ENCODE measurements at regions not wholly inside any gene's neighbourhood (a gene's known extent, or its start where the extent isn't known, plus 50 kb on each side); places are given as distances from the start of the nearest gene placed in this dataset.

DNA sequence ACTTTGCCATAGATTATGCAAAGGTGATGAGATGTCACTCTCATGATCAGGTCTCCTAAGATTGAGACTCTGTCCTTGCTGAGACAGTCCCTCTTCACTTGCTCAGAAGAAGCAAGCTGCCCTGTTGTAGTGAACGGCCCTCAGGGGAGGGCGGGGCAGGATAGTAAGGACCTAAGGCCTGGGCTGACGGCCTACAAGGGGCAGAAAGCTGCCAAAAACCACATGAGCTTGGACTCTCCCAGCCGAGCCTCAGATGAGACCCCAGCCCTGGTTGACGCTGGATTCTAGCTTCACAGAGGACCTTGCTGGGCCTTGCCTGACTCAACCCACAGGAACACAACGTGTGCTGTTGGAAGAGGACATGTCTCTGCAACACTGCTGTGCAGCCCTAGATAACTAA is 1182.5 kb downstream of the TBC1D22A start:
- CTCF ChIA-PET, result no interaction called here
- Histone ChIP-seq H3K27ac (ENCODE audit: low read length) (no peak overlapping the region), H3K9me3 (ENCODE audit: control insufficient read depth, insufficient read depth, low read depth, low read length) (no peaks in the 10 kb centered on the region), H3K4me1 (ENCODE audit: control insufficient read depth, insufficient read depth, low read length) (no peaks in the 10 kb centered on the region), H3K4me3 (ENCODE audit: low read depth in 2 of 2, low read length in 2 of 2) (no peak overlapping the region), H3K27me3 (ENCODE audit: control insufficient read depth, insufficient read depth, low read length) (no peaks in the 10 kb centered on the region), H3K36me3 (ENCODE audit: control insufficient read depth, insufficient read depth, low read length) (no peaks in the 10 kb centered on the region)
- intact Hi-C loops (cut with micrococcal nuclease; ENCODE audit: unreplicated experiment), result no loop called here
- POLR2A ChIA-PET, result no interaction called here
- in situ Hi-C loops (cut with HindIII; ENCODE audit: low pct_unique_long_range_greater_than_20kb, low sequenced_read_pairs), result no loop called here
- TF ChIP-seq, protein P1, sequence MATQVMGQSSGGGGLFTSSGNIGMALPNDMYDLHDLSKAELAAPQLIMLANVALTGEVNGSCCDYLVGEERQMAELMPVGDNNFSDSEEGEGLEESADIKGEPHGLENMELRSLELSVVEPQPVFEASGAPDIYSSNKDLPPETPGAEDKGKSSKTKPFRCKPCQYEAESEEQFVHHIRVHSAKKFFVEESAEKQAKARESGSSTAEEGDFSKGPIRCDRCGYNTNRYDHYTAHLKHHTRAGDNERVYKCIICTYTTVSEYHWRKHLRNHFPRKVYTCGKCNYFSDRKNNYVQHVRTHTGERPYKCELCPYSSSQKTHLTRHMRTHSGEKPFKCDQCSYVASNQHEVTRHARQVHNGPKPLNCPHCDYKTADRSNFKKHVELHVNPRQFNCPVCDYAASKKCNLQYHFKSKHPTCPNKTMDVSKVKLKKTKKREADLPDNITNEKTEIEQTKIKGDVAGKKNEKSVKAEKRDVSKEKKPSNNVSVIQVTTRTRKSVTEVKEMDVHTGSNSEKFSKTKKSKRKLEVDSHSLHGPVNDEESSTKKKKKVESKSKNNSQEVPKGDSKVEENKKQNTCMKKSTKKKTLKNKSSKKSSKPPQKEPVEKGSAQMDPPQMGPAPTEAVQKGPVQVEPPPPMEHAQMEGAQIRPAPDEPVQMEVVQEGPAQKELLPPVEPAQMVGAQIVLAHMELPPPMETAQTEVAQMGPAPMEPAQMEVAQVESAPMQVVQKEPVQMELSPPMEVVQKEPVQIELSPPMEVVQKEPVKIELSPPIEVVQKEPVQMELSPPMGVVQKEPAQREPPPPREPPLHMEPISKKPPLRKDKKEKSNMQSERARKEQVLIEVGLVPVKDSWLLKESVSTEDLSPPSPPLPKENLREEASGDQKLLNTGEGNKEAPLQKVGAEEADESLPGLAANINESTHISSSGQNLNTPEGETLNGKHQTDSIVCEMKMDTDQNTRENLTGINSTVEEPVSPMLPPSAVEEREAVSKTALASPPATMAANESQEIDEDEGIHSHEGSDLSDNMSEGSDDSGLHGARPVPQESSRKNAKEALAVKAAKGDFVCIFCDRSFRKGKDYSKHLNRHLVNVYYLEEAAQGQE (IDR thresholded peaks at IDR 0.05; ENCODE audit: insufficient read depth in 1 of 2, low read depth in 2 of 2, low read length in 1 of 2), result no peak
- no peak for TF ChIP-seq TCF7L2 (IDR thresholded peaks at IDR 0.05; ENCODE audit: low read depth, low read length)
- no peak for TF ChIP-seq SIN3A (IDR thresholded peaks at IDR 0.05; ENCODE audit: borderline replicate concordance, insufficient read depth, low read depth, low read length)
- no peak for TF ChIP-seq POLR2AphosphoS5 (IDR thresholded peaks at IDR 0.05; ENCODE audit: low read depth, low read length)
- TF ChIP-seq CTCF (IDR thresholded peaks at IDR 0.05), result no peak
- no peak for ATAC-seq
- no TSS peak for BruUV-seq (replicated peaks)
- no peak for DNase-seq (ENCODE audit: low read depth, low spot score)

DNA sequence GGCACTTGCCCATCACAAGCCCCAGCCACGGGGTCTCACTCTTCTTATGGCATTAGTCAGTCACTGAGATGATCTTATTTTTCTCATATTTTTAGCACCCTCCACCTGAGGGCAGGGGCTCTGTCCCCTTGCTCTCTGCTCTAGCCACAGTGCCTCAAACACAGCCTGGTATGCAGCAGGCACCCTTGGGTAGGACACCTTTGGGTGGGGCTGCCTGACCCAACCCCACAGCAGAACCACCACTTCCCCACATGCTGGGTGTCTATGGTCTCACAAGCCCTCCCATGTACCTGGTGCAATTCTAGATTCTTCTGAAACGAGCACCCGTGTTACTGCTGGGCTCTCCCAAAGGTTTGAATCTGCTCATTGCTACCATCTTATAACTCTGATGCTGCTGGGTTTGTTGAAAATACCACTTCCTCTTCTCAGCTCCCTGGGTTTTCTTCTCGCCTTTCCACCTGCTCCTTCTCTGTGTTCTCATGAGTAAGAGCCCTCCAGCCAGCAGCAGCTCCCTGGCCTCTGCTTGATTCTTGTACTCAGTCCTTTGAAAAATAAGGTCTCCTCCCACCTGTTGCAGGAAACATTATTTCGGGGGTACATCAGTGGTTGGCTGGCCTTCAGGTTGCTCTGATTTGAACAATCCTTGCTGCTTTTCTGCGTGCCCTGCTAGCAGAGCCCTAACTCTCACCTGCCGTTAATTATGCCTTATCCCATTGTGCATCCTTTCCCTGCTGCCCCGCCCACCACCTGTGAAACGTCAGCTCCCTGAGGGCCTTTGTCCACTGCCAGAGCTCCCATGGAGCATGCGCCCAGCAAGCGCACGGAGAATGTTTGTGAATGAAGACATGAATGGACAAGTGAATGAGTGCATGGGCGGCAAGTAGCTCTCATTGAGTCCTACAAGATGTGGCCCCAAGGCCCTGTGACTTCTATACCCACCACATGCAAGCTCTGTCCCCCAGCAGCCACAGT is 1181.6 kb downstream of the TBC1D22A start:
- intact Hi-C loops (cut with micrococcal nuclease; ENCODE audit: unreplicated experiment), result no loop called here
- in situ Hi-C loops (cut with HindIII; ENCODE audit: low pct_unique_long_range_greater_than_20kb, low sequenced_read_pairs), result no loop called here
- Histone ChIP-seq H3K36me3 (ENCODE audit: control insufficient read depth, insufficient read depth, low read length) (no peaks in the 10 kb centered on the region), H3K9me3 (ENCODE audit: control insufficient read depth, insufficient read depth, low read depth, low read length) (no peaks in the 10 kb centered on the region), H3K4me1 (ENCODE audit: control insufficient read depth, insufficient read depth, low read length) (no peaks in the 10 kb centered on the region), H3K27ac (ENCODE audit: low read length) (no peak overlapping the region), H3K27me3 (ENCODE audit: control insufficient read depth, insufficient read depth, low read length) (no peaks in the 10 kb centered on the region), H3K4me3 (ENCODE audit: low read depth in 2 of 2, low read length in 2 of 2) (no peak overlapping the region)
- no TSS peak for BruUV-seq (replicated peaks)
- DNase-seq (ENCODE audit: low read depth, low spot score) (no peak), ATAC-seq (no peak)
- ChIA-PET CTCF (no interaction called here), POLR2A (interaction anchor here (0.5 kb wide), 1 partner anchor 424 kb away, joined by 9 read pairs; no protein-coding TSS in a partner anchor)
- TF ChIP-seq CTCF (IDR thresholded peaks at IDR 0.05) (no peak), SIN3A (IDR thresholded peaks at IDR 0.05; ENCODE audit: borderline replicate concordance, insufficient read depth, low read depth, low read length) (no peak), POLR2AphosphoS5 (IDR thresholded peaks at IDR 0.05; ENCODE audit: low read depth, low read length) (no peak), TCF7L2 (IDR thresholded peaks at IDR 0.05; ENCODE audit: low read depth, low read length) (no peak)

Measured in Panc1 (cell line).